ENCODE measurements at regions not wholly inside any gene's neighbourhood (a gene's known extent, or its start where the extent isn't known, plus 50 kb on each side); places are given as distances from the start of the nearest gene placed in this dataset.
A peak's percentile ranks its signal among the peaks of the same experiment; 100 is the strongest.
"Not testable (repeated sequence)": the region's sequence is repeated elsewhere in the genome, so short reads cannot be mapped to it uniquely, and the experiment has no call there.

- DNase-seq: no peak
These were observed 109.0 kb upstream of the ARSJ start for GRCh38 chr4:114088481-114088880.

- no peak for DNase-seq
These were observed 112.1 kb upstream of the ARSJ start for GRCh38 chr4:114091546-114091945.

- no peak for DNase-seq
These were observed 113.8 kb upstream of the ARSJ start for GRCh38 chr4:114093221-114093715.

GRCh38 chr4:114100288-114101031, 121.0 kb upstream of the ARSJ start:
- DNase-seq: no peak

- DNase-seq: no peak
These were observed 124.5 kb upstream of the ARSJ start for GRCh38 chr4:114103908-114104307.

- DNase-seq: no peak
These were observed 129.4 kb upstream of the ARSJ start for GRCh38 chr4:114108869-114109268.

GRCh38 chr4:114109776-114110175, 130.3 kb upstream of the ARSJ start:
- no peak for DNase-seq

- DNase-seq: no peak
These were observed 136.1 kb upstream of the ARSJ start for GRCh38 chr4:114115526-114115925.

- DNase-seq: peak; percentile 3
These were observed 137.4 kb upstream of the ARSJ start for GRCh38 chr4:114116861-114117260.

- no peak for DNase-seq
These were observed 141.8 kb upstream of the ARSJ start for GRCh38 chr4:114121221-114121620.

GRCh38 chr4:114132199-114132598, 152.8 kb upstream of the ARSJ start:
- DNase-seq: no peak

GRCh38 chr4:114132830-114133229, 153.4 kb upstream of the ARSJ start:
- no peak for DNase-seq

- no peak for DNase-seq
These were observed 156.6 kb upstream of the ARSJ start for GRCh38 chr4:114136069-114136468.

- DNase-seq: no peak
These were observed 158.5 kb upstream of the ARSJ start for GRCh38 chr4:114137984-114138383.

- DNase-seq: no peak
These were observed 167.6 kb upstream of the ARSJ start for GRCh38 chr4:114146947-114147618.

- not testable (repeated sequence) for DNase-seq
These were observed 168.3 kb upstream of the ARSJ start for GRCh38 chr4:114147619-114148208.

- not testable (repeated sequence) for DNase-seq
These were observed 169.1 kb upstream of the ARSJ start for GRCh38 chr4:114148372-114149070.

- no peak for DNase-seq
These were observed 176.9 kb upstream of the ARSJ start for GRCh38 chr4:114156371-114156770.

- DNase-seq: no peak
These were observed 182.4 kb upstream of the ARSJ start for GRCh38 chr4:114161809-114162208.

- no peak for DNase-seq
These were observed 183.6 kb upstream of the ARSJ start for GRCh38 chr4:114163051-114163450.

GRCh38 chr4:114173968-114174367, 194.5 kb upstream of the ARSJ start:
- DNase-seq: no peak

GRCh38 chr4:114177628-114178027, 198.2 kb upstream of the ARSJ start:
- no peak for DNase-seq

GRCh38 chr4:114178392-114178791, 198.9 kb upstream of the ARSJ start:
- no peak for DNase-seq

Measured in DMS79 treated with DMSO at 0.1 percent for 48 hours (cell line).